ENCODE measurements at regions not wholly inside any gene's neighbourhood (a gene's known extent, or its start where the extent isn't known, plus 50 kb on each side); places are given as distances from the start of the nearest gene placed in this dataset.

DNA sequence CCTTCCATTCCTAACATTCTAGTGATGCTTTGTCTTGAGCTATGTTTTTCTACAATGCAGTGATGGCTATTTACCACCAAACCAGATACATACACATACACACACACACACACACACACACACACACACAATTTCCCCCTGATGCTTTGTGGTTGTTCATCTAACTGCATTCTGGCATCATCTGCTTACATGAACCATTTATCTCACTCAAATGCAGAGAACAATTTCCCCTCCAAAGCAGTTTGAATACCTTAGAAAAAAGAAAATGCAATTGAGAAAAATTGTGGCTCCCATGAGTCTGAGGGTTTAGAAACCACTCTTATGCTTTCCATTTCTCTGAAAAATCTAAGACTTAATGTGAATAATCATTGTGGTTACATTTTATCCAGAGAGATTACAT lies 1024.8 kb downstream of the TLE4 start:
- no peak for TF ChIP-seq CTCF (conservative IDR thresholded peaks at IDR 0.05; ENCODE audit: low read depth)
- H3K27ac ChIP-seq: no peak overlapping the region
- ChIA-PET POLR2A (ENCODE audit: low non-redundant PET) (no interaction called here), CTCF (no interaction called here)
- DNase-seq (ENCODE audit: low spot score): no peak

DNA sequence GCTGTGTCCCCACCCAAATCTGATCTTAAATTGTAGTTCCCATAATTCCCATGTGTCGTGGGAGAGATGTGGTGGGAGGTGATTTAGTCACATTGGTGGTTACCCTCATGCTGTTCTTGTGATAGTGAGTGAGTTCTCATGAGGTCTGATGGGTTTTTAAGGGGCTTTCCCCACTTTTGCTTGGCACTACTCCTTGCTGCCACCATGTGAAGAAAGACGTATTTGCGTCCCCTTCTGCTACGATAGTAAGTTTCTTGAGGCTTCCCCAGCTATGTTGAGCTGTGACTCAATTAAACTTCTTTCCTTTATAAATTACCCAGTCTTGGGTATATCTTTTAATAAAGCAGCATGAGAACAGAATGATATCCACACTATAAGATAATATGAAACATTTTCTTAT lies 1023.4 kb downstream of the TLE4 start:
- POLR2A ChIA-PET (ENCODE audit: low non-redundant PET): no interaction called here
- CTCF ChIA-PET: no interaction called here

GRCh38 chr9:80592413-80592812 lies 1020.6 kb downstream of the TLE4 start:
- no peak for DNase-seq (ENCODE audit: low spot score)
- ChIA-PET POLR2A (ENCODE audit: low non-redundant PET) (no interaction called here), CTCF (interaction anchor here (0.8 kb wide), 1 partner anchor 1049 kb away, joined by 3 read pairs; no protein-coding TSS in a partner anchor)
- no peak overlapping the region for H3K27ac ChIP-seq
- no peak for TF ChIP-seq CTCF (conservative IDR thresholded peaks at IDR 0.05; ENCODE audit: low read depth)

More for the DNA sequence above, 1023.4 kb downstream of the TLE4 start:
- no peak for TF ChIP-seq CTCF (conservative IDR thresholded peaks at IDR 0.05; ENCODE audit: low read depth)
- no peak for DNase-seq (ENCODE audit: low spot score)
- H3K27ac ChIP-seq: no peak overlapping the region

- ChIA-PET POLR2A (ENCODE audit: low non-redundant PET) (no interaction called here), CTCF (no interaction called here)
- no peak for TF ChIP-seq CTCF (conservative IDR thresholded peaks at IDR 0.05; ENCODE audit: low read depth)
- no peak overlapping the region for H3K27ac ChIP-seq
- no peak for DNase-seq (ENCODE audit: low spot score)
Measured at GRCh38 chr9:80586786-80587330, 1015.1 kb downstream of the TLE4 start.

GRCh38 chr9:80571953-80572352 lies 1000.2 kb downstream of the TLE4 start:
- TF ChIP-seq CTCF (conservative IDR thresholded peaks at IDR 0.05; ENCODE audit: low read depth): 0 out of 2 replicates have a peak, but pooled peaks have one; percentile 11
- ChIA-PET POLR2A (ENCODE audit: low non-redundant PET) (no interaction called here), CTCF (no interaction called here)
- no peak overlapping the region for H3K27ac ChIP-seq
- no peak for DNase-seq (ENCODE audit: low spot score)

GRCh38 chr9:80569236-80569635 lies 997.5 kb downstream of the TLE4 start:
- H3K27ac ChIP-seq: no peak overlapping the region
- TF ChIP-seq CTCF (conservative IDR thresholded peaks at IDR 0.05; ENCODE audit: low read depth): no peak
- DNase-seq (ENCODE audit: low spot score): no peak
- ChIA-PET POLR2A (ENCODE audit: low non-redundant PET) (no interaction called here), CTCF (no interaction called here)
